H1 (cell line): ENCODE measurements at regions not wholly inside any gene's neighbourhood (a gene's known extent, or its start where the extent isn't known, plus 50 kb on each side); places are given as distances from the start of the nearest gene placed in this dataset.

Experiments
- CTCF ChIA-PET: fragments of 300-600 bp; sonication (Branson Sonifier 250); formaldehyde crosslinking; loops from one replicate; lab custom pipeline; 2021; ENCODE audit not compliant: partially characterized antibody; lab: Charles Lee
- POLR2A ChIA-PET: fragments of 300-600 bp; sonication (Branson Sonifier 250); formaldehyde crosslinking; loops from one replicate; lab custom pipeline; 2021; ENCODE audit warnings: inconsistent platforms; ENCODE audit not compliant: partially characterized antibody; lab: Charles Lee
- DNase-seq, 2 experiments: peaks; one replicate each; pipeline versions ENCODE4 v3.0.0 to v3.0.0-alpha.2; 2010 to 2022; ENCODE audit warnings: low spot score in 2 of 2, low read depth in 1 of 2, mixed read lengths in 1 of 2
- FAIRE-seq: peaks from 2 replicates; lab custom pipeline; 2011; peaks lifted over from hg19 to GRCh38; lab: Jason Lieb, UNC
- H2AFZ ChIP-seq: 2 replicates; pipeline ENCODE4 v1.8.1; 2012; ENCODE audit warnings: low read length, inconsistent platforms
- H2AK5ac ChIP-seq: 2 replicates; pipeline ENCODE4 v1.6.1; 2013; ENCODE audit warnings: low read depth, low read length
- H2BK120ac ChIP-seq: replicated peaks from 2 replicates; pipeline ENCODE3; 2013; ENCODE audit warnings: low read depth, low read length, inconsistent platforms
- H2BK12ac ChIP-seq: 2 replicates; pipeline ENCODE4 v1.6.1; 2013; ENCODE audit warnings: low read depth, low read length
- H2BK15ac ChIP-seq: 2 replicates; pipeline ENCODE4 v1.6.1; 2013; ENCODE audit warnings: low read length
- H2BK20ac ChIP-seq: 2 replicates; pipeline ENCODE4 v1.6.1; 2013; ENCODE audit warnings: low read length
- H2BK5ac ChIP-seq: 2 replicates; pipeline ENCODE4 v1.6.1; 2013; ENCODE audit warnings: low read depth, low read length
- H3K14ac ChIP-seq: 2 replicates; pipeline ENCODE4 v1.6.1; 2013; ENCODE audit warnings: inconsistent platforms; ENCODE audit not compliant: insufficient read length
- H3K18ac ChIP-seq: 2 replicates; pipeline ENCODE4 v1.6.1; 2013; ENCODE audit warnings: low read length; ENCODE audit errors: extremely low read depth
- H3K23ac ChIP-seq: 2 replicates; pipeline ENCODE4 v1.6.1; 2013; ENCODE audit warnings: inconsistent platforms; ENCODE audit not compliant: insufficient read length
- H3K23me2 ChIP-seq: 2 replicates; pipeline ENCODE4 v1.6.1; 2013; ENCODE audit warnings: low read depth, low read length
- H3K27ac ChIP-seq: 2 replicates; pipeline ENCODE4 v1.6.1; 2011; ENCODE audit warnings: low read depth, low read length, inconsistent platforms
- H3K27me3 ChIP-seq, 4 experiments: replicated peaks in 1 of 4; 1 replicate in 1 of 4; 2 replicates in 3 of 4; pipeline versions ENCODE4 v1.6.1 to v1.8.1; 2011 to 2013; ENCODE audit warnings: low read length in 3 of 4, mild to moderate bottlenecking in 3 of 4, inconsistent platforms in 2 of 4, mixed read lengths in 2 of 4, moderate library complexity in 1 of 4; ENCODE audit not compliant: control insufficient read depth in 3 of 4, insufficient read depth in 3 of 4; ENCODE audit errors: extremely low read depth in 1 of 4
- H3K36me3 ChIP-seq, 4 experiments: 2 replicates each; pipeline versions ENCODE4 v1.6.1 to v1.8.1; 2011 to 2013; ENCODE audit warnings: mild to moderate bottlenecking in 4 of 4, low read length in 3 of 4, moderate library complexity in 2 of 4, control low read depth in 1 of 4, inconsistent platforms in 1 of 4; ENCODE audit not compliant: insufficient read depth in 4 of 4, control insufficient read depth in 2 of 4
- H3K4ac ChIP-seq: replicated peaks from 2 replicates; pipeline ENCODE3; 2013; ENCODE audit warnings: low read length, low read depth, mixed read lengths, inconsistent platforms; ENCODE audit not compliant: insufficient read length
- H3K4me1 ChIP-seq, 4 experiments: replicated peaks in 1 of 4; 1 replicate in 1 of 4; 2 replicates in 3 of 4; pipeline versions ENCODE4 v1.6.1 to v1.8.1; 2011 to 2013; ENCODE audit warnings: low read length in 3 of 4, inconsistent platforms in 2 of 4, mixed read lengths in 1 of 4; ENCODE audit not compliant: insufficient read depth in 4 of 4, control insufficient read depth in 3 of 4
- H3K4me2 ChIP-seq, 2 experiments: 2 replicates each; pipeline versions ENCODE4 v1.6.1 to v1.8.1; 2011 to 2013; ENCODE audit warnings: low read depth in 2 of 2, low read length in 2 of 2, control low read depth in 1 of 2, inconsistent platforms in 1 of 2, mild to moderate bottlenecking in 1 of 2; ENCODE audit not compliant: insufficient read depth in 1 of 2
- H3K4me3 ChIP-seq, 4 experiments: fragments of 200-600, 300-600 bp in 1 of 4; sonication (generic), shearing (Covaris generic), sonication (Bioruptor Twin) in 1 of 4; 2 replicates each; pipeline versions ENCODE4 v1.5.1 to v1.8.1; 2011 to 2016; ENCODE audit warnings: low read length in 4 of 4, low read depth in 3 of 4, control low read depth in 2 of 4, inconsistent platforms in 2 of 4, mild to moderate bottlenecking in 2 of 4, mixed read lengths in 1 of 4, moderate library complexity in 1 of 4; ENCODE audit not compliant: insufficient read depth in 2 of 4; ENCODE audit errors: extremely low read depth in 1 of 4
- H3K56ac ChIP-seq: replicated peaks from 2 replicates; pipeline ENCODE3; 2013; ENCODE audit warnings: low read depth, mild to moderate bottlenecking, mixed read lengths, low read length, inconsistent platforms; ENCODE audit not compliant: insufficient read length
- H3K79me1 ChIP-seq: 2 replicates; pipeline ENCODE4 v1.6.1; 2013; ENCODE audit warnings: low read depth, low read length, control low read depth
- H3K79me2 ChIP-seq, 2 experiments: 2 replicates each; pipeline versions ENCODE4 v1.6.1 to v1.8.1; 2012 to 2013; ENCODE audit warnings: low read length in 2 of 2, mild to moderate bottlenecking in 2 of 2, inconsistent platforms in 1 of 2; ENCODE audit not compliant: insufficient read depth in 2 of 2, control insufficient read depth in 1 of 2
- H3K9ac ChIP-seq, 4 experiments: replicated peaks in 1 of 4; 1 replicate in 1 of 4; 2 replicates in 3 of 4; pipeline versions ENCODE4 v1.6.1 to v1.8.1; 2011 to 2013; ENCODE audit warnings: low read depth in 3 of 4, low read length in 3 of 4, control low read depth in 2 of 4, mild to moderate bottlenecking in 2 of 4, moderate library complexity in 2 of 4, inconsistent platforms in 1 of 4; ENCODE audit errors: extremely low read depth in 1 of 4
- H3K9me3 ChIP-seq, 2 experiments: 2 replicates each; pipeline versions ENCODE4 v1.6.1 to v1.8.1; 2012 to 2013; ENCODE audit warnings: mild to moderate bottlenecking in 2 of 2, moderate library complexity in 2 of 2, control low read depth in 1 of 2, inconsistent platforms in 1 of 2, low read depth in 1 of 2, low read length in 1 of 2, mixed read lengths in 1 of 2; ENCODE audit not compliant: insufficient read depth in 2 of 2
- H4K20me1 ChIP-seq, 2 experiments: replicated peaks in 1 of 2; 2 replicates each; pipeline versions ENCODE3 to v1.8.1; 2011 to 2013; ENCODE audit warnings: inconsistent platforms in 2 of 2, low read length in 2 of 2, mild to moderate bottlenecking in 1 of 2; ENCODE audit not compliant: insufficient read depth in 2 of 2, control insufficient read depth in 1 of 2
- H4K5ac ChIP-seq: 2 replicates; pipeline ENCODE4 v1.6.1; 2013; ENCODE audit warnings: low read length, low read depth, mixed read lengths, inconsistent platforms; ENCODE audit not compliant: insufficient read length
- H4K8ac ChIP-seq: 2 replicates; pipeline ENCODE4 v1.8.0; 2013; ENCODE audit warnings: mild to moderate bottlenecking, moderate library complexity, low read length, inconsistent platforms; ENCODE audit not compliant: insufficient read depth; ENCODE audit errors: extremely low read depth
- H4K91ac ChIP-seq: replicated peaks from 2 replicates; pipeline ENCODE3; 2013; ENCODE audit warnings: low read length, mixed read lengths, inconsistent platforms; ENCODE audit not compliant: insufficient read length
- CREB1 ChIP-seq: IDR thresholded peaks from 2 replicates; pipeline ENCODE4 v1.6.1; 2012; ENCODE audit warnings: inconsistent platforms
- EZH2 ChIP-seq: fragments of 200-600 bp; sonication (generic); IDR thresholded peaks from 2 replicates; pipeline ENCODE4 v1.7.1; 2012; ENCODE audit warnings: low read depth, mild to moderate bottlenecking, moderate library complexity, low read length, inconsistent platforms; ENCODE audit not compliant: severe bottlenecking
- NRF1 ChIP-seq: IDR thresholded peaks from 2 replicates; pipeline ENCODE4 v1.6.1; 2011; ENCODE audit warnings: mild to moderate bottlenecking, low read depth, low read length, improper control_type of control experiment
- POLR2AphosphoS5 ChIP-seq: IDR thresholded peaks from 2 replicates; pipeline ENCODE4 v1.6.1; 2011; ENCODE audit warnings: low read depth, low read length
- RNF2 ChIP-seq: fragments of 200-900, 300-1000 bp; sonication (generic); IDR thresholded peaks from 2 replicates; pipeline ENCODE4 v1.7.1; 2016; ENCODE audit warnings: borderline replicate concordance, low read depth, mild to moderate bottlenecking, antibody characterized with exemption, low read length; ENCODE audit not compliant: poor library complexity, severe bottlenecking; ENCODE audit errors: missing control alignments
- SIRT6 ChIP-seq: IDR thresholded peaks from one replicate; pipeline ENCODE4 v1.7.1; 2012; ENCODE audit warnings: low read length, inconsistent platforms
- SIX5 ChIP-seq: IDR thresholded peaks from 2 replicates; pipeline ENCODE4 v1.6.1; 2011; ENCODE audit warnings: mild to moderate bottlenecking, low read depth, low read length
- TAF7 ChIP-seq: optimal IDR thresholded peaks from 2 replicates; pipeline ENCODE3; 2011; ENCODE audit warnings: low read depth, mild to moderate bottlenecking, inconsistent platforms, low read length, moderate library complexity, borderline replicate concordance
- TBP ChIP-seq: IDR thresholded peaks from 2 replicates; pipeline ENCODE4 v1.6.1; 2011; ENCODE audit warnings: low read depth, low read length, improper control_type of control experiment
- YY1 ChIP-seq: IDR thresholded peaks from 2 replicates; pipeline ENCODE4 v1.6.1; 2011; ENCODE audit warnings: low read depth, mild to moderate bottlenecking, low read length
- WGBS, 2 experiments: shearing (Covaris generic) in 1 of 2; methylation state at CpG; one replicate each; pipeline versions ENCODE4 v1.1.6 to v1.1.7; 2013 to 2015; ENCODE audit warnings: low lambda C conversion rate in 2 of 2, mixed read lengths in 2 of 2, inconsistent platforms in 1 of 2, low coverage in 1 of 2, missing lambda C conversion rate in 1 of 2; ENCODE audit not compliant: insufficient replicate concordance in 2 of 2, insufficient coverage in 1 of 2, insufficient read length in 1 of 2; ENCODE audit errors: extremely low coverage in 1 of 2, missing lambda C conversion rate in 1 of 2; 5-methylcytosine and 5-hydroxymethylcytosine counted together

GRCh38 chr13:62710787-62711186 lies 1295.1 kb upstream of the PCDH20 start:
- Histone ChIP-seq H2BK15ac (no peak overlapping the region), H2BK5ac (no peak overlapping the region), H2AK5ac (no peak overlapping the region), H3K36me3 (no peaks in the 10 kb centered on the region), H4K91ac (no peak overlapping the region), H3K23me2 (no peaks in the 10 kb centered on the region), H3K56ac (no peak overlapping the region), H2BK20ac (no peak overlapping the region), H4K20me1 (no peaks in the 10 kb centered on the region), H3K18ac (no peak overlapping the region), H3K4me3 (no peak overlapping the region), H2AFZ (no peak overlapping the region), H3K4me1 (no peaks in the 10 kb centered on the region), H3K23ac (no peak overlapping the region), H4K5ac (no peak overlapping the region), H3K79me1 (no peaks in the 10 kb centered on the region), H3K27ac (no peak overlapping the region), H2BK12ac (no peak overlapping the region), H3K9ac (no peak overlapping the region), H3K79me2 (no peaks in the 10 kb centered on the region), H3K14ac (no peak overlapping the region), H3K4ac (no peak overlapping the region), H3K4me2 (no peak overlapping the region), H4K8ac (no peak overlapping the region), H3K27me3 (no peaks in the 10 kb centered on the region), H2BK120ac (no peak overlapping the region), H3K9me3 (0 out of 4 replicates have a peak, but pooled peaks cover 0 to 3% of the 10 kb centered on the region in 2 experiments)
- ChIA-PET CTCF (interaction anchor here (1.0 kb wide), 1 partner anchor 12 kb away, joined by 3 read pairs; no protein-coding TSS in a partner anchor), POLR2A (no interaction called here)
- TF ChIP-seq SIRT6 (no peak), NRF1 (no peak), EZH2 (no peak), SIX5 (no peak), POLR2AphosphoS5 (no peak), TAF7 (no peak), CREB1 (no peak), TBP (no peak), YY1 (no peak), RNF2 (no peak)
- FAIRE-seq (no peak), DNase-seq (no peak)
- 92% methylated on average over 1 of the region's 1 CpG; no CpG with 5 or more reads in 1 of the 2 experiments for WGBS, 2 experiments
